HG03460 (cell line): ENCODE measurements at regions not wholly inside any gene's neighbourhood (a gene's known extent, or its start where the extent isn't known, plus 50 kb on each side); places are given as distances from the start of the nearest gene placed in this dataset.
"Not testable (repeated sequence)": the region's sequence is repeated elsewhere in the genome, so short reads cannot be mapped to it uniquely, and the experiment has no call there.

Experiments used
- ATAC-seq: cut with Tn5 transposase; IDR thresholded peaks from one replicate; pipeline ENCODE4 v1.9.1; 2021; ENCODE audit not compliant: unreplicated experiment

DNA sequence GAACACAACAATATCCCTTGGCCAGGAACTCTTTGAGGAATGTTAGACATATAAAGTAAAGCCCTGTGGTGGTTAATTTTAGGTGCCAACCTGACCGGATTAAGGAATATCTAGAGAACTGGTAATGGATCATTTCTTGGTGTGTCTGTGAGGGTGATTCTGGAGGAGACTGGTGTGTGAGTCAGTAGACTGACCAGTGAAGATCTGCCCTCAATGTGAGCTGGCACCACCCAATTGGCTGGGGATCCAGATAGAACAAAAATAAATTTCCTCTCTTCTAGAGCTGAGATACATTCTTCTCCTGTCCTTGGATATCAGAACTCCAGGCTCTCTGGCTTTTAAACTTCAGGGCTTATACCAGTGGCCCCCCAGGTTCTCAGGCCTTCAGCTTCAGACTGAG lies 56.2 kb upstream of the TNPO1 start:
- ATAC-seq: no peak

DNA sequence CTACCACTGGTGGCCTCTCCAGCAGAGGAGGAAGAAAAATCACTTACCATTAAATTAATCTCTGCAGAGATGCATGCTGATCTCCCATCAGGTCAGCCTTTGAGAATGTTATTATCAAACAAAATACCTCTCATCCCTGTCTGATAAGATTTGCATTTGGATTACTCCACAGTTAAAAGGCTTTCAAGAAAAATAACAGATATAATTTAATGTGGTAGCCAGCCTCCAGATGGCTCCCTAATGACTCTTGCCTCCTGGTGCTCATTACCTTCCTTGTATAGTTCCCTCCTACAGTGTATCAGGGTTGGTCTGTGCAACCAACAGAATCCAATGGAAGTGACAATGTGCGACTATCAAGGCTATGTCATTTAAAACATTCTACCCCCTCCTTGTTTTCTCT lies 63.6 kb upstream of the TNPO1 start:
- no peak for ATAC-seq

DNA sequence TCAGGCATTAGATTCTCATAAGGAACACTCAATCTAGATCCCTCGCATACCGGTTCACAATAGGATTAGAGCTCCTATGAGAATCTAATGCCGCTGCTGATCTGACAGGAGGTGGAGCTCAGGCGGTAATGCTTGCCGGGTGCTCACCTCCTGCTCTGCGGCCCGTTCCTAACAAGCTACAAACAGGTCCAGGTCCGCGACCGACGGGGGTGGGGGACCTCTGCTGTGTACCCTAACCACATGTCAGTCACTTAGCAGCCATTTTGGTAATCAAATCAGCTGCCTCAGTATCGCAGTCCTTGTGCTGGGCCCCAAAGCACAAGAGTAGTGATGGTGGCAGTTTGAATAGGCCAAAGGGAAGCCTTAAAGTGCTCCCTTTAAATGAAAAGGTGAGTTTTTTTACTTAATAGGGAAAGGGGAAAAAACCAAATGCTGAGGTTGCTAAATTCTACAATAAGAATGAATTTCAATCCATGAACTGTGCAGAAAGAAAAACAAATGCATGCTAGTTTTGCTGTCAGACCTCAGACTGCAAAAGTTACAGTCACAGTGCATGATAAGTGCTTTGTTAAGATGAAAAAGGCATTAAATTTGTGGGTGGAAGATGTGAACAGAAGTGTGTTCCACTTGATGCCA lies 67.0 kb upstream of the TNPO1 start:
- ATAC-seq: no peak

DNA sequence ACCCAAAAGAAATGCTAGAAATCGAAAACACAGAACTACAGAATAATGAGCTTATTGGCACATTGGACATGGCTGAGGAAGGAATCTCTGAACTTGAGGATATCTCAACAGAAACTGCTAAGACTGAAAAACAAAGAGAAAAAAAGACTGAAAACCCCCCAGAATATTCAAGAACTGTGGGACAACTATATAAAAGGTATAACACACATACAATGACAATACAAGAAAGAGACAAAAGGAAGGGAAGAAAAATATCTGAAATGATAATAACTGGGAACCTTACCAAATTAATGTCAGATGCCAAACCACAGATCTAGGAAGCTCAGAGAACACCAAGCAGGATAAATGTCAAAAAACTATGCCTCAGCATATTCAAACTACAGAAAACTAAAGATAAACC lies 68.6 kb upstream of the TNPO1 start:
- no peak for ATAC-seq

DNA sequence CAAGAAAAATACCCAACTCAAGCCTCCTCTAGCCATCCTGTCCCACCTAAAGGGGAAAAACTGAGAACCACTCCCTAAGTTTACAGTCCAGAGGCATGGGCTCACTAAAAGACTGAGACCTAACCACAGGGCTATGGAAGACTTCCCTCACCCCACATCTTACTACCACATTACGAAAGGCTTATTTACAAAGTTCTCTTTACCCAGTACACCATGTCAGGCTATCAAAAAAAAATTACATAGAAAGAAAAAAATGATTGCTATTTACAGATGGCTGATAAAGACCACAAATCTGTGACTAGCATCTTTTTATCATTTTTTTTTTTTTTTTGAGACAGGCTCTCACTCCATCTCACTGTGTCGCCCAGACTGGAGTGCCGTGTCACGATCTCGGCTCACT lies 69.7 kb upstream of the TNPO1 start:
- no peak for ATAC-seq

DNA sequence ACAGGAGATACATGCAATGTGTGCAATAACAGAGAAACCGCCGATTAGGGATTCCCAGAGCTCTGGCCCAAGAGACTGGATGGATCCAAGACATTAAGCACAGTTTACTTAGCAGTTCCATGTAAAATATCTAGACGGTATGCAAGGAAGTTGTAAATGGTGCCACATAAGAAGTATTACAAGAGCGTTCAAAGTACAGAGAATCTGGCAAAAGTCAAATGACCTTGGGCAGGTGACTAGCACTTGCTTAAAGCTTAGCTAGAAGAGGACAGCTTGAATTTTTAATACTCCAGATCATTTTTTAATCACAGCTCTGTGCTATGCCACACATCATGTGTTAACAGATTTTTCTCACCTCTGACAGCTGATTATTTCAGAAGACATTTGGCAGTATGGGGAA lies 72.3 kb upstream of the TNPO1 start:
- no peak for ATAC-seq

- no peak for ATAC-seq
Observed at GRCh38 chr5:72741805-72742204, 74.7 kb upstream of the TNPO1 start.

DNA sequence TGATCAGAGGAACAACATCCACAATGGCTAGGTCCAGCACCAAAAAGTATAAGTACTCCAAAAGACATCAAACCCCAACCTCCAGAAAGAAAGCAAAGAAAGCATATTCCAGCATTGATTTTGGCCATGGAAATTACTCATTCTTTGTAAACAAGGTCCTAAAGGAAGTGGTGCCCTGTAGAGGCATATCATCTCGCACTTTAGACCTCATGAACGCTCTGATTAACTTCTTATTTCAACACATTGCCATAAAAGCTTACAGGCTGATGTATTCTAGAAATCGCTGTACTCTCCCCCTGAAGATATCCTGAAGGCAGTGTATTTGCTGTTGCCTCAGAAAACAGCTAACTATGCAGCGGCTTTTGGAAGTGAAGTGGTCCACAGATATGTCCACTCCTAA lies 82.7 kb upstream of the TNPO1 start:
- ATAC-seq: no peak

GRCh38 chr5:72723581-72723980 lies 92.9 kb upstream of the TNPO1 start:
- ATAC-seq: no peak

- no peak for ATAC-seq
Observed at GRCh38 chr5:72722792-72723452, 93.5 kb upstream of the TNPO1 start.

DNA sequence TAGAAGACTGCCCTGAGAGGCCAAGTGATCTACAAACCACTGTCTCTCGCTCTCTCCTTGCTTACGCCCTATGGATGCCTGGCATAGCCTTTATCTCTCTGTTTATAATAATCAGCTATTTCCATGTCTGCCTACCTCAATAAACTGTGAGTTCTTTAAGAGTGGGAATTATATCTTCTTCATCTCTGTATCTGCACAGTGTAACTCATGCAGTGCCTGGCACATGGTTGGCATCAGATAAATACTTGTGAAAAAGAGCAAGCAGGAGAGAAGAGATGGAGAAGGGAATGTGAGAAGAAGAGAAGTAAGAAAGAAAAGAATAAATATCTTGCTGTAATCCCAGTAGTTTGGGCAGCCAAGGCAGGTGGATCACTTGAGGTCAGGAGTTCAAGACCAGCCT lies 94.6 kb upstream of the TNPO1 start:
- no peak for ATAC-seq

DNA sequence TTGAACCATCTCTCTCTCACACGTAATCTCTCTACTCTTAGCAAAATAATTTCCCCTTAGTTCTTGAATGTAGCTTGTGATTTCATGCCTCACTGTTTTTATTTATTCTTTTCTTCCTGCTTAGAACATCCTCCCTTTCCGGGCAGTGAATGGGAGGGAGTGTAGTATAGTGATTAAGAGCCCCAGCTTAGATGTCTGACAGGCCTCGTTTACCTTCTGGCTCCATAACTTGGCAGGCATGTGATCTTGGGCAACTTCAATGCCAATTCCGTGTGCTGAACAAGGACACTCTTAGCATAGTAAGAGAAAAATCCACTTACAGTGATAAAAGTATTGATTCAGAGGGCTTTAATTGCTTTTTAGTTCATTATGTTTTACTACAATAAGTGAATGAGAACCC lies 96.3 kb upstream of the TNPO1 start:
- ATAC-seq: no peak

- no peak for ATAC-seq
Observed at GRCh38 chr5:72711351-72711750, 105.1 kb upstream of the TNPO1 start.

DNA sequence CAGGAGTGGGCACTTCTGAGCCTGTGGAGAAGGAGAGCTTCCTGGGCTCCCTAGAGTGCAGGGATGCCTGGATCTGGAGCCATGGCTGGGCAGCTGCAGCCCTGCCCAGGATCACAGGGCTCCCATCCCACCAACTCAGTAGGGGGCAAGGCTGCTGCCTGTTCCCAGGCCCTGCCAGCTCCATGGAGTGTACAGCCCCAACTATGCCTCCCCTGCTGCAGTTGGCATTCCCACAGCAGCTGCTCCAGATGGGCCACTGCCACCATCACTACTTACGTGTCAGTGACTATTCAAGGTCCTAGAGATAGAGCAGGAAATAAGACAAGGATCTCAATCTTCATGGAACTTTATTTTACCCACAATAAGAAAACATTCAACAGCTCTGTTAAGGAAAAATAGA lies 107.1 kb upstream of the TNPO1 start:
- ATAC-seq: no peak

DNA sequence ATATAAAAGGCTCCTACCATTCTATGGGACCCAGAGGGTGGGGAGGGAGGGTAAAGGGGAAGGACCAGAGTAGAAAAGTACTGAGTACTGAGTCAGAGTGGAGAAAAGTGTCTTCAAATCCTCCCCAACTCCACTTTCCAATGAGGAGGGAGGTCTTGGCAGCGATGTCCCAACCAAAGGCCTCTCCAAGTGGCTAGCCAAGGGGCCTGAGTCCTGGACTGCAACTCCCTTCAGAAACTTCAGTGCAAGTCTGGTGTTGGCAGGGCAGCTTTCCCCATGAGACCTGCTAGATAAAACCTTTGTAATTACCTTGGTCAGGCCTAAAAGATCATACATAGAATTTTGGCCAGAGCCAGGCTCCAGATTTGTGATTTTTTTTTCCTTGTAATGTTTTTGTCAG lies 111.3 kb upstream of the TNPO1 start:
- no peak for ATAC-seq

- no peak for ATAC-seq
Observed at GRCh38 chr5:72703876-72704275, 112.6 kb upstream of the TNPO1 start.

- ATAC-seq: no peak
Observed at GRCh38 chr5:72702881-72703434, 113.5 kb upstream of the TNPO1 start.

- ATAC-seq: not testable (repeated sequence)
Observed at GRCh38 chr5:72702105-72702504, 114.4 kb upstream of the TNPO1 start.

DNA sequence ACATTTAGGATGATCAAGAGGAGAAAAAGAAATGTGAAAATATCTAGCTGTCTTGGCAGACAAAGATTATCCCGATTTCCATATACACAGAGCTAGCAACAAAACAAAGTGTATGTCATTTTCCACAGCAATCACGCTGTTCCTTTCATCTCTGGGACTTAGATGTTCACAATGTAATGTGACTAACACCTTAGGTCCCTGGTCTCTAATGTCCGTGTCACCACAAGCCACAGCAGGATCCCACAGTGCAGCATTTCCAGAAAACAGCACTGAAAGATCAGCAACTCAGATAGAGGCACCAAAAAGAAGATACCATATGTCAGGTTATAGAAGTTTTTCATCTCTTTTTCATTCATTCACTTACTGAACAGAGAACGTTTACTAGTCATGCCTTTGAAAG lies 118.0 kb upstream of the TNPO1 start:
- ATAC-seq: no peak

DNA sequence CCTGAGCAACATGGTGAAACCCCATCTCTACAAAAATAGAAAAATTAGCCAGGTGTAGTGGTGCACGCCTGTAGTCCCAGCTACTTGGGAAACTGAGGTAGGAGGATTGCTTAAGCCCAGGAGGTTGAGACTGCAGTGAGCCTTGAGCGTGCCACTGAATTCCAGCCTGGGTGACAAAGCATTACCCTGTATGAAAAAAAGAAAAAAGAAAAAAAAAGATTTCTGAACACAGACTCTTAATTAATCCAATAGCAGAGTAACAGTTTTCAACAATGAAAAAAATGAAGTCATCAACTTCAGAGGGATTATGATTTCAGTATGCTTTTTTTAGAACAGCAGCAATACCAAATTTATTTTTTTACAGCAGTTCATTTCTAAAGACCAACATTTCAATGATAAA lies 118.8 kb upstream of the TNPO1 start:
- ATAC-seq: no peak

DNA sequence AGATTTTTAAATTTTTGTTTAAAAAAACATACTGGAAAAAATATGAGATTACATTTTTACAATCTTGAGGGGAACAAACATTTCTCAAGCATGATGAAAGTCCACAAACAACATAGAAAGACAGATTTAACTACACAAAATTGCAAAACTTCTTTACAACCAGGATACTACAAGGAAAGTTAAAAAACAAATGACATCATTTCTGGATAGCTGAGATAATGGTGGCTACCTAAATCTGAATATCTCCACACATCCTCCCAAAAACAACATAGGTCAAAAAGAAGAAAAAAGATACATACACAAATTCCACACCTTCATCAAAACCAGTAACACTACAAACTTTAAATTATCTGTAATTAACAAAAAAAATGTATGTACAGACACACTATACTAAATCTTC lies 120.8 kb upstream of the TNPO1 start:
- ATAC-seq: no peak

DNA sequence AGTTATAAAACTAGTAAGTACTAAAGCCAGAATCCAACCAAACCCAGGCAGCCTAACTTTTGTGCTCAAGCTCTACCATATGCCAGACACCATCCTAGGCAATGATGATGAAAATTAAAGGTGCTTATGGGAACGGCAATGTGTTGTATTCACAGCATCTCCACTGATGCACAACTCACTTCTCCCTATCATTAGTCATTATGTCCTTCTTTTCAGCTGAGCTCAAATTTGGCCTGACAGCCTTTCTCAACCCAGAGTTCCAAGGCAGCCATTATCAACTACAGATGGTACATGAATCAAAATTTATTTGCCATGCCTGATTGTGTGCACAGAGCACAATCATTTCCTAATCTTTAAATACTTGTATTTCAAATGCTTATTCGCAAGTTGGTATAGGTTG lies 121.6 kb upstream of the TNPO1 start:
- no peak for ATAC-seq
